ENCODE measurements at regions not wholly inside any gene's neighbourhood (a gene's known extent, or its start where the extent isn't known, plus 50 kb on each side); places are given as distances from the start of the nearest gene placed in this dataset.
"Not testable (repeated sequence)": the region's sequence is repeated elsewhere in the genome, so short reads cannot be mapped to it uniquely, and the experiment has no call there.

GRCh38 chr3:5463991-5464390, 276.5 kb downstream of the EDEM1 start:
- DNase-seq (ENCODE audit: extremely low read depth, low read depth): no peak

GRCh38 chr3:5464649-5465048, 277.1 kb downstream of the EDEM1 start:
- no peak for DNase-seq (ENCODE audit: extremely low read depth, low read depth)

- DNase-seq (ENCODE audit: extremely low read depth, low read depth): no peak
These were observed 277.7 kb downstream of the EDEM1 start for GRCh38 chr3:5465183-5465582.

DNA sequence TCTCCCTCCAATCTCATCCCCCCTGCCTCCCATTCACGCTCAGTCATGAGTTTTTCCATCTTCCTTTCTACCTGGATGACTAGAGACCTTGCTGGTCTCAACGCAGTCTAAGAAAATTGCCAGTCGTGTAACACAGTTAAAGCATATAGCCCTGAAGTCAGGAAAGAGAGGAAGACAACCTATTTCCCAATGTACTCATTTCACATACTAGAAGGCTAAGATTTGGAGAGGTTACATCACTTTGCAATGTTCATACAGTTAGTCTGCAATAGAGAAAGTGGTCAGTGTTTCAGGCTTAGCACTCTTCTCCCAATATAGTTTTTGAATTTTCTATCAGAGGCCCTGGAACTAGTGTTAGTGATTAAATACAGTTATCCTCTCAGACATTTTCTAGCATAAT, 278.6 kb downstream of the EDEM1 start:
- DNase-seq (ENCODE audit: extremely low read depth, low read depth): no peak

DNA sequence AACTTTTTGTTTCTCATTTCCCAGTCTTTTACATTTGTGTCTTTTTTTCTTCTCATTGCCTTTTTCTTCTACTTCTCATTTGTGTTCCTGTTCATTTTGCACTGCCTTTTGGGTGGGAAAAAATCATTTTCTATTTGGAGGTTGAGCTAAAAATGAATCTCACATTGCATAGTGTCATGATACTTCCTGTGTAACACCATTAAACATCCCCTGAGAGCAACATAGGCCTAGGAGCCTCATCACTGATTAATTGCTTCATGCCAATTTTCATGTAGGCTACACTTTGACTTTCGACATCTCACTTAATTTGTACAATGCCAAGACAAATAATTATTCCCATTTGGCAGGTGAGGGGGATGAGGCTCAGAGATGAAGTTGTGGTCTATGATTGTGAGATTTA, 279.2 kb downstream of the EDEM1 start:
- no peak for DNase-seq (ENCODE audit: extremely low read depth, low read depth)

- no peak for DNase-seq (ENCODE audit: extremely low read depth, low read depth)
These were observed 286.0 kb downstream of the EDEM1 start for GRCh38 chr3:5473471-5473870.

GRCh38 chr3:5476403-5476802, 288.9 kb downstream of the EDEM1 start:
- no peak for DNase-seq (ENCODE audit: extremely low read depth, low read depth)

- no peak for DNase-seq (ENCODE audit: extremely low read depth, low read depth)
These were observed 291.8 kb downstream of the EDEM1 start for GRCh38 chr3:5479229-5479799.

GRCh38 chr3:5480190-5480589, 292.7 kb downstream of the EDEM1 start:
- no peak for DNase-seq (ENCODE audit: extremely low read depth, low read depth)

DNA sequence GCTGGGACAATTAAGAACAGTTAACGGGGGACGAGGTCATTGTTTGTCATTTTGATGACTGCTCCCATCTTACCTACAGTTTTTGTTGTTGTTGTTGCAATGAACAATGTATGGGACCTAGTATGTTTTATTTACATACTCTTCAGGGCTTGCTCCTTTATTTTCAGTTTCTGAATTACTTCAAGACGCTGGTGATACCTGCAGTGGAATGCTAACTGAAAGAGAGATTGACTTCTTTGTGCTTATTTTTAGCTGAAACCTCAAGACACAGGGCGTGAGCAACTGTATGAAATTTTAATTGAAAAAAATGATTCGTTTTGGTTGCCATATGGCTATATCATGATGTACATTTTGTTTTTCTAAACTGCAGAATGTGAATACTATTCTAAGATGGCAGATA, 297.9 kb downstream of the EDEM1 start:
- DNase-seq (ENCODE audit: extremely low read depth, low read depth): no peak

DNA sequence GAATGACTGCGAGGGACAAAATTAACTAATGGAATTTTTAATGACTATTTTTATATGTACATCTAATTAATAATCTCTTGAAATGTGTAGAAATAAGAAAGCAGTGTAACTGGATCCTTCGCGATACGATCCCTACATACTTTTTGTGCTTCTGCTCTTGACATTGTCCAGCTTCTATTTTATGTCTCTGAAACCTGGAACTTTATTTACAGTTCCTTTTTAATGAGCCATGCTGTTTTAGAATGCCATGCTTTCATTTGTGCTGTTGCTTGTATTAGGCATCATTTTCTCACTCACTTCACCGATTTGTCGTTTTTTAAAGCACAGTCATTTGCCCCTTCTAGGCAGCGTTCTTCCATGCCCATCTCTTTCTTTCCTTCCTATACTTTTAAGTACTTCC, 301.3 kb downstream of the EDEM1 start:
- DNase-seq (ENCODE audit: extremely low read depth, low read depth): no peak

DNA sequence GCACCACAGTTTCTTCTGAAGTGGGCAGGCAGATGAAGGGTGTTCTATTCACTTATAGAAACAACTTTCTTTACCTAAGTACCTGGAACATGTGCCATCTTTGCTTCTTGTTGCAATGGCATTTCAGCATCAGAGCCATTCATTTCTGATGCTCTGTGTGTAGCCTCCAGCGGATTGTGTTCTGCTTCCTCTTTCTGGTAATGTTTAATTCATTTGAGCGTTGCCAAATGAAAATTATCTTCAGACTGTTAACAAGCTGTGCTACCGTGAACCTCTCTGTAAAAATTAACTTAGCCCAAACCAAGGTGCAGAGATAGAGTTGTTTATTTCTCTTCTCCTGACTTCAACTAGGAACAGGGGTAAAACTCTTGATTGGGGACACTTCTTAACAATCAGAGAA, 302.0 kb downstream of the EDEM1 start:
- DNase-seq (ENCODE audit: extremely low read depth, low read depth): no peak

GRCh38 chr3:5494905-5495519, 307.5 kb downstream of the EDEM1 start:
- DNase-seq (ENCODE audit: extremely low read depth, low read depth): no peak

- DNase-seq (ENCODE audit: extremely low read depth, low read depth): no peak
These were observed 310.0 kb downstream of the EDEM1 start for GRCh38 chr3:5497497-5497896.

DNA sequence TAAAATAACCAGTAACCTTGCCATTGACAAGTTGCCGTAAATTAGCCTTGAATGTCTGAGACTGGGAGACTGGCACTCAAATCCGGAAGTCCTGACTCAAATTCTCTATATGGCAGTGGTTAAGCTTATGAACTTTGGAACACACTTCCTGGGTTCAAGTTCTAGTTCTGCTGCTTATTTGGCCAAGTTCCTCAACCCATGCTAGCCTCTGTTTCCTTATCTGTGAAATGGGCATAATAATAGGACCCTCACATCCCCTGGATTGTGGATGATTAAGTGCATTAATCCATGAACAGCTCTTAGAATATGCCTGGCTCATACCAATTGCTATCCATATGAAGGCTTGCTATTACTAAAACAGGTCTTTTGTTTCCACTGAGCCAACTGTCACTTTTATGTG, 311.5 kb downstream of the EDEM1 start:
- no peak for DNase-seq (ENCODE audit: extremely low read depth, low read depth)

DNA sequence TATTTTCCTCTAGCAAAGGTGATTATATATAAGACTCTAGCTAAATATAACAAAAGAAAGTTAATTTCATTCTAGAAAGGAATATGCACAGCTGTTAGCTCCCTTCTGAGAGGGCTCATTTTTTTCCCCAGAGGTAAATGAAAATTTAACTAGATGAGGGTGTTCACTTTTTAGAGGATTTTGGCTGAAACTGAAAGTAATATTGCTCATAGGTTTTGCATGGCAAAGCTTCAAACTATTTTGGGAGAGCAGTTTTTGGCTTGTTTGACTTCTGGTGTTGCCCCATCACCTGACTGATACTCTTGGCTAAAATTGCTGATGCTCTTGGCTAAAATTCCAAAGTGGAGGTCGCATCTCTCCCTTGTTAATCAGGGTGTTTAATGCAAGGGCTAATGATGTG, 311.9 kb downstream of the EDEM1 start:
- no peak for DNase-seq (ENCODE audit: extremely low read depth, low read depth)

DNA sequence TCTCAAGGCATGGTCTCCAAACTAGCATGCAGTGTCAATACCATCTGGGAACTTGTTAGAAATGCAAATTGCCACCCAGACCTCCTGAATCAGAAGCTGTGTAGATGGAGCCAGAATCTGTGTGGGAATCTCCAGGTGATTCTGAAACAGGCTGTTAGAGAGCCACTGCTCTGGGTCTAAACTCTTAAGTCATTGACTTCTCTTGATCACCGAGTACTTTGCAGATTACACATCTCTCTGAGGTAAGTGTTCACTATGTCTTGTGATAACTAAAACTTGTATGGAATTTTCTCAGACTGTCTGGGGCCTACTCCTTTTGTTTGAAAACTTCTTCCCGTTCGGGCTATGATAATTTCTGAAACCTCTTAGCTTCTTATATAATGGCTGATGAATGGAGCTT, 315.6 kb downstream of the EDEM1 start:
- DNase-seq (ENCODE audit: extremely low read depth, low read depth): no peak

DNA sequence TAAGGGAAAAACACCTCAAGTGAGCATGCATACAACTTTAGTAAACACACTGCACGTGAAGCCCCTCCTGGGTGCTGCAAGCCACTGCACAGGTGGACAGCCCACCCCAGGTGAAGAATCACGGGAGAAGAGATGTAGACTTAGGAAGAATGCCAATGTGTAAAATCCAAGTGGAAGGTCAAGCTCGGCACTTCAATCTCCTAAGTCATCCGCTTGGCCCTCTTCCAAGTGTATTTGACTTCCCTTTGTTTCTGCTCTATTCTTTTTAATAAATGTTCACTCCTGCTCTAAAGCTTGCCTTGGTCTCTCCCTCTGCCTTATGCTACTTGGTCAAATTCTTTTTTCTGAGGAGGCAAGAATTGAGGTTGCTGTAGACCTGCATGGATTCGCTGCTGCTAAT, 316.6 kb downstream of the EDEM1 start:
- no peak for DNase-seq (ENCODE audit: extremely low read depth, low read depth)

GRCh38 chr3:5505163-5505562, 317.7 kb downstream of the EDEM1 start:
- no peak for DNase-seq (ENCODE audit: extremely low read depth, low read depth)

DNA sequence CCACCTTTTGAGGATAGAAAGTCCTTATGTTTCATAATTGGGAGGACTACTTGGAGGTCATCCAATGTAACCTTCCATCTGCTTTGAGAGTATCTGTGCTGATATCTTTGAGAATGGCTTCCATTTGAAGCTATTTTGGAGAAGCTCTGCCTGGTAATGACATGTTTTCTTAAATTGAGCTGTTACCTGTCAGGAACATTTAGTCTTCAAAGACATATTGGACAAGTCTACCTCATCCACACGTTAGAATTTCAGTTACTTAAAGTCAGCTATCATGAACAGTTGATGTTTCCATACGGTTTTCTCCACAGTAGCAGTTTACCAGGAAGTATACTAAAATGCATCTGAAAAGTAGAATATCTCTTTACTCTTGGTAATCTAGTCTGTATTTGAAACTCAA, 318.5 kb downstream of the EDEM1 start:
- no peak for DNase-seq (ENCODE audit: extremely low read depth, low read depth)

- not testable (repeated sequence) for DNase-seq (ENCODE audit: extremely low read depth, low read depth)
These were observed 321.4 kb downstream of the EDEM1 start for GRCh38 chr3:5508860-5509259.

- no peak for DNase-seq (ENCODE audit: extremely low read depth, low read depth)
These were observed 322.8 kb downstream of the EDEM1 start for GRCh38 chr3:5510300-5510699.

DNA sequence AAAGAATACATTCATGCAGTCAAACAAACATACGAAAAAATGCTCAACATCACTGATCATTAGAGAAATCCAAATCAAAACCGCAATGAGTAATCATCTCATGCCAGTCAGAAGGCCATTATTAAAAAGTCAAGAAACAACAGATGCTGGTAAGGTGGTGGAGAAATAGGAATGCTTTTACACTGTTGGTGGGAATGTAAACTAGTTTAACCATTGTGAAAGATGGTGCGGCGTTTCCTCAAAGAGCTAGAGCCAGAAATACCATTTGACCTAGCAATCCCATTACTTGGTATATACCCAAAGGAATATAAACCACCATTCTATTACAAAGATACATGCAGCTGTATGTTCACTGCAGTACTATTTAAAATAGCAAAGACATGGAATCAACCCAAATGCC, 330.4 kb downstream of the EDEM1 start:
- no peak for DNase-seq (ENCODE audit: extremely low read depth, low read depth)

Measured in NCI-H460 (cell line).